ES-I3 (cell line): ENCODE measurements at regions not wholly inside any gene's neighbourhood (a gene's known extent, or its start where the extent isn't known, plus 50 kb on each side); places are given as distances from the start of the nearest gene placed in this dataset.

ENCODE experiments used
- H3K36me3 ChIP-seq: 2 replicates; pipeline ENCODE4 v1.6.1; 2013; ENCODE audit warnings: mild to moderate bottlenecking, low read length, control low read depth, moderate library complexity; ENCODE audit not compliant: insufficient read depth
- H3K4me1 ChIP-seq: 2 replicates; pipeline ENCODE4 v1.6.1; 2013; ENCODE audit warnings: mild to moderate bottlenecking, control low read depth, low read length; ENCODE audit not compliant: insufficient read depth
- H3K9ac ChIP-seq: 2 replicates; pipeline ENCODE4 v1.6.1; 2013; ENCODE audit warnings: low read depth, mild to moderate bottlenecking, low read length, moderate library complexity
- H3K9me3 ChIP-seq: 2 replicates; pipeline ENCODE4 v1.6.1; 2013; ENCODE audit warnings: mild to moderate bottlenecking, low read length, moderate library complexity; ENCODE audit not compliant: control insufficient read depth, insufficient read depth

DNA sequence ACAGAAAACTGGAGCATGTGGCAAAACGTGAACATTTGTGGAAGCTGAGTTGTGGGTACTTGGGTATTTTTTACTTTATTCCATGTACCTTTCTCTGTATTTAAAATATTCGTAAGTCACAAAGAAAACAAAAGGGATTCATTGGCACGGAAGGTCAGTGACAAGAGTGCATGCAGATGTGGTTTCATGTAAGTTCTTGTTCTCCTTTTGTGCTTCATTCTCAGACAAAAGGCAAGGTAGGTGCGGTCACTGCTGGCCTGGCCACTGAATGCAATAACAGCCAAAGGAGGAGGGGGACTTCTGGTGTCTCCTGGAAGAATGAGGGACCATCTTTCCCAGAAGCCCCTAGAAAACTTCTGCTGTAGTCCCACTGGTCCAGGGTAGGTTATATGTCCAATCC lies 200.0 kb upstream of the TOPAZ1 start:
- peaks cover 5% of the 10 kb centered on the region for H3K9me3 ChIP-seq
- no peaks in the 10 kb centered on the region for H3K4me1 ChIP-seq
- no peaks in the 10 kb centered on the region for H3K36me3 ChIP-seq
- H3K9ac ChIP-seq: no peak overlapping the region

GRCh38 chr3:44042772-44043171 lies 198.9 kb upstream of the TOPAZ1 start:
- Histone ChIP-seq H3K9me3 (peaks cover 5% of the 10 kb centered on the region), H3K4me1 (no peaks in the 10 kb centered on the region), H3K36me3 (no peaks in the 10 kb centered on the region), H3K9ac (no peak overlapping the region)

DNA sequence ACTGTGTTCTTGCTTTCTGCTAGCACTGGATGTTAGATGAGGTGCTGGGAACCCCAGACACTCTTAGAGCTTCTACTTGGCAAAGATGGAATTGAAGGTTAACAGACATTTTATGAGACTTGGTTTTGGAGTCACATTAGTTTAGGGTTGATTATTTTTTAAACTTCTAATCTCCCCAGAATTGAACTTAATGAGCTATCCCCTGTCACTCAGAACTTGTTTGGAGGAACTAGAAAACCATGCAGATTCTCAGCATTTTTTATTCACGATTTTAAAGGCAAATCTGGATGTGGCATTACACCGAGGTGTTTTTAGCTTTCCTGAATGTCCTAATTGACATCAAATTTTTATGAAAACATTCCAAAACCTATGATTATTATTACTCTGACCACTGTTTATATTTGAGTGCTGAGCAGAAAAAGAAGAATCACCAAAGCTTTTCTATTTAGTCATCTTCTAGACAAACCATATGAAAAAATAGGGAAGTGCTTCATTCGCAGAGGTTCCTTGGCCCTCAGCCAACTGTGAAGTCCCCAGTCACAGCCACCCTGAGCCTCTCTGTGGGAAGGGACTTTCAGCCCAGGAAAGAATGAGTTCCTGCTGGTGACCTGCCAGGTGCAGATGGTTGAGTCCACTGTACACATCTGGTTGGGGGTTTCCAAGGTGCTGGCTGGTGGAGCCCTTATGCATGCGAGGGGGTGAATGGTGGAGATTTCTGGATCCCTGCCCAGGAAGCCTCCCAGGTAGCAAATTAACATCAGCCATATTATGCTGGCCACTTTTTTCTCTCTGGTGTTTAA lies 196.0 kb upstream of the TOPAZ1 start:
- no peaks in the 10 kb centered on the region for H3K36me3 ChIP-seq
- H3K9me3 ChIP-seq: peaks cover 5% of the 10 kb centered on the region; the same call in 1 of the 2 replicates
- no peak overlapping the region for H3K9ac ChIP-seq
- 0 out of 2 replicates have a peak, but pooled peaks cover 3% of the 10 kb centered on the region for H3K4me1 ChIP-seq

DNA sequence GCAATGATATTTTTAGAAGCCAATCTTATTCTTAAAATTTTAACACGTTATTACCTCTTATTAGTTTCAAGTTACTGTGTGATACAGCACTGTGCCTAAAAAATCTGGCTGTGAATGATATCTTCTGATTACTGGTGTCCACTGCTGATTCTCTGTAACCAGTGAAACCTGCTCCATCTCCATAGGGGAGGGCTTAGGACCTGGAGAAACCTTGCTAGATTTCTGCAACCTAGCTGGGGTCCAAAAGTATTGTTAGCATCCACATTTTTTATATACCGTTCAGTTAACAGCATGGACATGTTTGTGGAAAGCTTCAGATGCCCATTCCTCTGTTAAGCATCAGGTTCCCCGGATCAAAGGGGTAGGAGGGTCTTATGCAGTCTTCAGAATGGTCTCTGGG lies 193.9 kb upstream of the TOPAZ1 start:
- H3K4me1 ChIP-seq: 0 out of 2 replicates have a peak, but pooled peaks cover 3% of the 10 kb centered on the region
- H3K9ac ChIP-seq: no peak overlapping the region
- no peaks in the 10 kb centered on the region for H3K9me3 ChIP-seq
- H3K36me3 ChIP-seq: no peaks in the 10 kb centered on the region

DNA sequence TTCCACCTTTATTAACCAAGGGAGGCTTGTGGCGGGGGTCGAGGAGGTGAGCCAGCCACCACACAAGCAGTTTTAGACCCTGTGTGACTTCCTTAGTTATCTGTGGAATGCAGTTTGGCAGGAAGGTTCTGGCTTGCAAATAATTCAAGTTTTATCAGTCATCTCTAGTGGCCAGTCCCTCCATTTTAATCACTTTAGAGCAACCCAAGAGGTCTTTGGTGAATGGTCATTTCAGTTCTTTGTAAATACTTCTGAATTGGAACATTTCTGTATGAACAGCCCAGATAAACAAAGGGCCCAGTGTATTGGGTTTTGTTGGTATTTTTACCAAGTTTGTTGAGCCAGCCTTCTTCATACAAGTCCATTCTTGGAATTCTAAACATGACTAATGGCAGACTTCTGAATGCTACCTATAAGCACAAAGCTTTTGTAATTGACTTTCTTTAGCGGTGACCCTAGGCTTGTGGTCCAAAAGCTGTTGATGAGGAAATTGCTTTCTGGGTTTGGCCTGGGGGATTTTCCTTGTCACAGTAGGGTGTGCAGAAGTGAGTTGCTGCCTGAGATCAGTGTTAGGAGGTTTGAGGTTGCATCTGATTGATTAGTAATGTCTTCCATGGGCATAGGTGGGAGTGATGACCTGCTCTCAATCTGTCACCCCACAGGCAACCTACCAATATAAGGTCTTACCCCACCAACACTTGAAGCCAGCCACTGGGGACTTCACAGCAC lies 193.3 kb upstream of the TOPAZ1 start:
- Histone ChIP-seq H3K9ac (no peak overlapping the region), H3K36me3 (no peaks in the 10 kb centered on the region), H3K9me3 (no peaks in the 10 kb centered on the region), H3K4me1 (0 out of 2 replicates have a peak, but pooled peaks cover 3% of the 10 kb centered on the region)

GRCh38 chr3:44048949-44049348 lies 192.7 kb upstream of the TOPAZ1 start:
- H3K9me3 ChIP-seq: no peaks in the 10 kb centered on the region
- H3K36me3 ChIP-seq: no peaks in the 10 kb centered on the region
- no peak overlapping the region for H3K9ac ChIP-seq
- H3K4me1 ChIP-seq: 0 out of 2 replicates have a peak, but pooled peaks cover 3% of the 10 kb centered on the region

DNA sequence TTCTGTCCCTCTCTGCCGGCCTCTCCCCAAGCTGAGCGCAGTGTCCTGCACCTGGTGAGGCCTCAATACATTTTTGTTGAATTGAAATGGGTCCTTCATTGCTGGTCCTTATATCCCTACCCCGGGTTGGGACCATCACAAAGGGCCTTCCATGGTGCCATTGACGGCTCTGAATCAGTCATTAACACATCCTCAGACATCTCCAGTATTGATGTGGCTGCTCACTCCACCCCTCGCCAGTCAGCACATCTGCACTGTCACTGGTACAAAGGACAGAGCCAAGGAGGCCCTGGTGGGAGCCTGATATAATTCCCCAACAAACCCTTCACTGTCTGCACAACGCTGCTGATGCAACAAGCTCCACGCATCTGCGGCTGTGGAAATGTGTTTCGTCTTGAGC lies 191.6 kb upstream of the TOPAZ1 start:
- 0 out of 2 replicates have a peak, but pooled peaks cover 3% of the 10 kb centered on the region for H3K4me1 ChIP-seq
- H3K9me3 ChIP-seq: no peaks in the 10 kb centered on the region
- no peaks in the 10 kb centered on the region for H3K36me3 ChIP-seq
- H3K9ac ChIP-seq: no peak overlapping the region

GRCh38 chr3:44050867-44051266 lies 190.8 kb upstream of the TOPAZ1 start:
- no peak overlapping the region for H3K9ac ChIP-seq
- no peaks in the 10 kb centered on the region for H3K36me3 ChIP-seq
- no peaks in the 10 kb centered on the region for H3K9me3 ChIP-seq
- H3K4me1 ChIP-seq: 0 out of 2 replicates have a peak, but pooled peaks cover 3% of the 10 kb centered on the region

GRCh38 chr3:44055951-44056350 lies 185.7 kb upstream of the TOPAZ1 start:
- Histone ChIP-seq H3K9me3 (no peaks in the 10 kb centered on the region), H3K36me3 (no peaks in the 10 kb centered on the region), H3K9ac (no peak overlapping the region), H3K4me1 (peaks cover 12% of the 10 kb centered on the region; the same call in 1 of the 2 replicates)

- peaks cover 12% of the 10 kb centered on the region for H3K4me1 ChIP-seq
- H3K9ac ChIP-seq: no peak overlapping the region
- H3K36me3 ChIP-seq: no peaks in the 10 kb centered on the region
Measured at GRCh38 chr3:44056446-44057240, 185.0 kb upstream of the TOPAZ1 start.

DNA sequence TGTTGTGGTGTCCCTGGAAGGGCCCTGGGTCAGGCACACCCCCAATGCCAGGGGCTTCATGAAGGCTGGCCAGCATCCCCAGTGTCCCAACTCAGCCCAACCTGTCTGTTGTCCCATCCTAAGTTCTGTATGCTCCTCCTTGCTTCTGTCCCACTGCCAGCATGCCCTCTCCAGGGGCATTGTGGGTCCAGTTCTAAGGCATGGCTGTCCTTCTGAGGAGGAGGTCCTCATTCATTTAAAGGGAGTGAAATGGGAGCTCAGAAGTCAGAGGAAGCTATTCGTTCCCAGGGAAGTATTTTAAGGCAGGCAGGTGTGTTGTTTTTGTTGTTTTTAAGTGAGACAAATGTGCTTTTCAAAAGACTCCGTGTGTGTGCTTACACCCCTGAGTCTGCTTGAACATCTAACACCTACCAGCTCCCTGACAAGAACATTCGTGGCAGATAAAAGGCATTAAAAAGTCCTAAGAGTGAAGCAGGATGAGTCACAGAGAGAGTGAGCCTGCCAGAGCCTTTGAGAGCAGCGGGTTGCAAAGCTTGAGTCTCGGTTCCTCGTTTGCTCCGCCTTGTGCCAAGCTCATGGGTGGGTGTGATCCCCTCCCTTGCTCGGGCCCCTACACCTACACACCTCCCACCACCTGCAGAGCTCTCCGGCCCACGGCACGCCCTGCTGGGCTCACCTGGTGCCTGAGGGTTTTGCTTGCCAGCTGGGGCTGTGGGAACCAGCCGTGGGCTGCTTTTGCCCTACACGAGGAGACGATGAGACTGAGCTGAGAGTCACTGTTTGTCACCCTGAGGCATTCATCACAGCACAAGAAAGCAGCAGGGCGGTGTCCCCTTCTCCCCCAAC lies 183.4 kb upstream of the TOPAZ1 start:
- Histone ChIP-seq H3K36me3 (no peaks in the 10 kb centered on the region), H3K9me3 (no peaks in the 10 kb centered on the region), H3K9ac (no peak overlapping the region), H3K4me1 (peaks cover 16% of the 10 kb centered on the region)

More at GRCh38 chr3:44056446-44057240, 185.0 kb upstream of the TOPAZ1 start:
- no peaks in the 10 kb centered on the region for H3K9me3 ChIP-seq

GRCh38 chr3:44058868-44059203 lies 182.8 kb upstream of the TOPAZ1 start:
- H3K9me3 ChIP-seq: no peaks in the 10 kb centered on the region
- no peaks in the 10 kb centered on the region for H3K36me3 ChIP-seq
- peaks cover 16% of the 10 kb centered on the region for H3K4me1 ChIP-seq
- no peak overlapping the region for H3K9ac ChIP-seq

GRCh38 chr3:44060164-44060563 lies 181.5 kb upstream of the TOPAZ1 start:
- no peaks in the 10 kb centered on the region for H3K36me3 ChIP-seq
- H3K9ac ChIP-seq: no peak overlapping the region
- peaks cover 16% of the 10 kb centered on the region for H3K4me1 ChIP-seq
- H3K9me3 ChIP-seq: no peaks in the 10 kb centered on the region

DNA sequence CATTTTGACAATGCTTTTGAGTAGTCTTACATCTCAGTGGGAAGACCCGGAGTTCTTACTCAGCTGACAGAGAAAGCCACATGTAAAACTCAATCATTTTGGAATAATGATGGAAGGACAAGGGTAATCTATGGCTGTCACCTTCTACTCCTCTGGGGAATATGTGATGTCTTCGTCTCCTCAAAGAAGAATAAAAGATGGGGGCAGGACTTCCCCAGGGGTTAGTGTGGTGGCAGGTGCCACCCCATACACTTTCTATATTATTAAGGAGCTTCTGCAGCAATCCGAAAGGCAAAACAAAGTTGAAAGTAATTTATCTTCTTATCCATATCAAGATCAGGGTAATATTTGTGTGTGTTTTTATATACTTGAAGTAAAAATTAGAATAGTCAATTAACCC lies 180.4 kb upstream of the TOPAZ1 start:
- H3K4me1 ChIP-seq: peaks cover 16% of the 10 kb centered on the region
- no peak overlapping the region for H3K9ac ChIP-seq
- H3K9me3 ChIP-seq: no peaks in the 10 kb centered on the region
- H3K36me3 ChIP-seq: no peaks in the 10 kb centered on the region
